GM23338 (cell line): ENCODE measurements at regions not wholly inside any gene's neighbourhood (a gene's known extent, or its start where the extent isn't known, plus 50 kb on each side); places are given as distances from the start of the nearest gene placed in this dataset.
A peak's percentile ranks its signal among the peaks of the same experiment; 100 is the strongest.
"Not testable (repeated sequence)": the region's sequence is repeated elsewhere in the genome, so short reads cannot be mapped to it uniquely, and the experiment has no call there.

ENCODE experiments used
- ATAC-seq: fragments of 200-7000 bp; cut with Tn5 transposase; 3 replicates; pipeline ENCODE4 v1.9.1; 2020
- DNase-seq: peaks from one replicate; pipeline ENCODE4 v3.0.0-alpha.2; 2015; ENCODE audit warnings: low spot score
- H2AFZ ChIP-seq: fragments of 200-600 bp; sonication (generic); 2 replicates; pipeline ENCODE4 v1.8.0; 2016; ENCODE audit warnings: antibody characterized with exemption, mild to moderate bottlenecking, moderate library complexity
- H3F3A ChIP-seq: fragments of 200-600 bp; sonication (generic); replicated peaks from 2 replicates; pipeline ENCODE4 v1.8.0; 2017; ENCODE audit warnings: antibody characterized with exemption, mixed run types, low read depth
- H3K27ac ChIP-seq: fragments of 200-600 bp; sonication (generic); 2 replicates; pipeline ENCODE4 v1.6.1; 2016; ENCODE audit warnings: low read depth
- H3K27me3 ChIP-seq: fragments of 200-600 bp; sonication (generic); 2 replicates; pipeline ENCODE4 v1.8.0; 2016; ENCODE audit warnings: mild to moderate bottlenecking, mixed run types, moderate library complexity; ENCODE audit not compliant: insufficient read depth
- H3K36me3 ChIP-seq: fragments of 200-600 bp; sonication (generic); 2 replicates; pipeline ENCODE4 v1.8.0; 2016; ENCODE audit warnings: mild to moderate bottlenecking; ENCODE audit not compliant: insufficient read depth
- H3K4me1 ChIP-seq: fragments of 200-600 bp; sonication (generic); 2 replicates; pipeline ENCODE4 v1.8.0; 2016; ENCODE audit warnings: mild to moderate bottlenecking, moderate library complexity; ENCODE audit not compliant: insufficient read depth
- H3K4me2 ChIP-seq: fragments of 200-600 bp; sonication (generic); 2 replicates; pipeline ENCODE4 v1.7.1; 2017; ENCODE audit warnings: mixed run types
- H3K4me3 ChIP-seq: fragments of 200-600 bp; sonication (generic); 2 replicates; pipeline ENCODE4 v1.6.1; 2016; ENCODE audit warnings: mixed run types
- H3K79me2 ChIP-seq: fragments of 200-600 bp; sonication (generic); replicated peaks from 2 replicates; pipeline ENCODE4 v1.8.0; 2017; ENCODE audit warnings: mild to moderate bottlenecking; ENCODE audit not compliant: insufficient read depth
- H3K9me2 ChIP-seq: fragments of 200-600 bp; sonication (generic); 2 replicates; pipeline ENCODE4 v1.8.0; 2017; ENCODE audit not compliant: insufficient read depth
- H4K20me1 ChIP-seq: fragments of 200-600 bp; sonication (generic); replicated peaks from 2 replicates; pipeline ENCODE4 v1.8.0; 2017; ENCODE audit warnings: mild to moderate bottlenecking; ENCODE audit not compliant: insufficient read depth
- H3K27ac Mint-ChIP-seq: 2 replicates; pipeline ENCODE4 v1.8.0; 2020; ENCODE audit warnings: inconsistent platforms, mild to moderate bottlenecking, moderate library complexity, mixed read lengths
- H3K27me3 Mint-ChIP-seq: 3 replicates; pipeline ENCODE4 v1.8.0; 2022; ENCODE audit warnings: low read depth, mild to moderate bottlenecking, moderate library complexity, mixed read lengths, inconsistent platforms; ENCODE audit not compliant: insufficient read depth, poor library complexity
- H3K36me3 Mint-ChIP-seq: 3 replicates; pipeline ENCODE4 v1.8.0; 2021; ENCODE audit warnings: low read depth, mild to moderate bottlenecking, inconsistent platforms, moderate library complexity, mixed read lengths
- H3K4me1 Mint-ChIP-seq: 3 replicates; pipeline ENCODE4 v1.8.0; 2020; ENCODE audit warnings: mild to moderate bottlenecking, inconsistent platforms, mixed read lengths
- H3K4me3 Mint-ChIP-seq: 3 replicates; pipeline ENCODE4 v1.8.0; 2021; ENCODE audit warnings: moderate library complexity, mild to moderate bottlenecking, inconsistent platforms, mixed read lengths
- H3K9me3 Mint-ChIP-seq: 3 replicates; pipeline ENCODE4 v1.8.0; 2020; ENCODE audit warnings: moderate library complexity, mild to moderate bottlenecking, inconsistent platforms, mixed read lengths
- CREB1 ChIP-seq: fragments of 250-450 bp; sonication (Bioruptor Pico); IDR thresholded peaks from 2 replicates; pipeline ENCODE4 v1.5.0; 2020; ENCODE audit warnings: low read depth, mild to moderate bottlenecking, moderate library complexity
- CTCF ChIP-seq, 2 experiments: fragments of 200-600 bp in 1 of 2; sonication (generic) in 1 of 2; conservative IDR thresholded peaks; 2 replicates each; pipeline versions ENCODE4 v1.5.1 to v1.6.1; 2016 to 2017; ENCODE audit warnings: antibody characterized with exemption in 2 of 2, low read depth in 2 of 2, mild to moderate bottlenecking in 2 of 2, moderate library complexity in 1 of 2
- EZH2 ChIP-seq: fragments of 200-600 bp; sonication (generic); IDR thresholded peaks from one replicate; pipeline ENCODE4 v1.8.0; 2017; ENCODE audit warnings: antibody characterized with exemption, mild to moderate bottlenecking, low read depth; ENCODE audit not compliant: unreplicated experiment
- EZH2phosphoT487 ChIP-seq: fragments of 200-600 bp; sonication (generic); IDR thresholded peaks from one replicate; pipeline ENCODE4 v1.8.1; 2018; ENCODE audit warnings: antibody characterized with exemption; ENCODE audit not compliant: unreplicated experiment
- JUNB ChIP-seq: IDR thresholded peaks from one replicate; pipeline ENCODE4 v1.6.1; 2016; ENCODE audit warnings: antibody characterized with exemption; ENCODE audit not compliant: unreplicated experiment
- NANOG ChIP-seq: IDR thresholded peaks from 2 replicates; pipeline ENCODE4 v1.6.1; 2016; ENCODE audit warnings: antibody characterized with exemption, borderline replicate concordance
- POLR2AphosphoS5 ChIP-seq: IDR thresholded peaks from 2 replicates; pipeline ENCODE4 v1.6.1; 2016; ENCODE audit warnings: antibody characterized with exemption, low read depth
- STAT1 ChIP-seq: IDR thresholded peaks from one replicate; pipeline ENCODE4 v1.6.1; 2016; ENCODE audit warnings: antibody characterized with exemption; ENCODE audit not compliant: unreplicated experiment
- ZNF114 ChIP-seq: fragments of 250-450 bp; sonication (Bioruptor Pico); IDR thresholded peaks from 2 replicates; pipeline ENCODE4 v1.5.0; 2020; ENCODE audit warnings: mild to moderate bottlenecking, moderate library complexity
- ZNF331 ChIP-seq: fragments of 250-450 bp; sonication (Bioruptor Pico); IDR thresholded peaks from 2 replicates; pipeline ENCODE4 v1.5.0; 2020; ENCODE audit warnings: low read depth, mild to moderate bottlenecking, moderate library complexity
- ZNF462 ChIP-seq: fragments of 250-450 bp; sonication (Bioruptor Pico); IDR thresholded peaks from 2 replicates; pipeline ENCODE4 v1.5.0; 2020; ENCODE audit warnings: mild to moderate bottlenecking, moderate library complexity

GRCh38 chr11:23834306-23834705 is 662.5 kb upstream of the LUZP2 start:
- H3F3A ChIP-seq, H3K4me1 ChIP-seq, ATAC-seq, H3K4me3 Mint-ChIP-seq, H3K36me3 Mint-ChIP-seq, H3K79me2 ChIP-seq, H3K4me3 ChIP-seq, H3K27ac ChIP-seq, H3K9me3 Mint-ChIP-seq, H3K27me3 Mint-ChIP-seq, H3K36me3 ChIP-seq, H3K9me2 ChIP-seq, H3K4me1 Mint-ChIP-seq, H3K4me2 ChIP-seq, H3K27me3 ChIP-seq, H3K27ac Mint-ChIP-seq, H4K20me1 ChIP-seq: not testable (repeated sequence)
- TF ChIP-seq CTCF (conservative IDR thresholded peaks at IDR 0.05; ENCODE audit: low read depth in 2 of 2), result peak in 1 of 2 experiments; percentile 56; a peak in 3 of 4 replicates
- H2AFZ ChIP-seq, result peak overlapping the region; percentile 67; the same call in 1 of the 2 replicates
- DNase-seq, result peak; percentile 3

GRCh38 chr11:23836981-23837380 is 659.9 kb upstream of the LUZP2 start:
- H3K4me3 Mint-ChIP-seq, result no peak overlapping the region
- Histone ChIP-seq H3K79me2 (no peaks in the 10 kb centered on the region), H4K20me1 (no peaks in the 10 kb centered on the region), H3K4me2 (no peak overlapping the region), H3F3A (no peaks in the 10 kb centered on the region), H3K27ac (no peak overlapping the region), H3K36me3 (no peaks in the 10 kb centered on the region), H3K4me3 (no peak overlapping the region), H3K27me3 (no peaks in the 10 kb centered on the region), H3K4me1 (no peaks in the 10 kb centered on the region), H2AFZ (no peak overlapping the region), H3K9me2 (no peaks in the 10 kb centered on the region)
- no peaks in the 10 kb centered on the region for H3K27me3 Mint-ChIP-seq
- no peak for ATAC-seq
- DNase-seq, result no peak
- no peaks in the 10 kb centered on the region for H3K9me3 Mint-ChIP-seq
- H3K4me1 Mint-ChIP-seq, result no peaks in the 10 kb centered on the region; the same call in 2 of the 3 replicates
- H3K36me3 Mint-ChIP-seq, result no peaks in the 10 kb centered on the region
- peak overlapping the region; percentile 22; the same call in 1 of the 2 replicates for H3K27ac Mint-ChIP-seq
- no peak for TF ChIP-seq EZH2phosphoT487
- TF ChIP-seq CREB1 (CRISPR knock-in tag), result no peak
- no peak for TF ChIP-seq EZH2
- TF ChIP-seq ZNF462 (CRISPR knock-in tag), result no peak
- TF ChIP-seq ZNF331 (CRISPR knock-in tag), result no peak
- TF ChIP-seq JUNB, result no peak
- no peak for TF ChIP-seq STAT1
- no peak for TF ChIP-seq POLR2AphosphoS5
- TF ChIP-seq ZNF114, result no peak
- no peak for TF ChIP-seq NANOG
- TF ChIP-seq CTCF (conservative IDR thresholded peaks at IDR 0.05; ENCODE audit: low read depth in 2 of 2), result no peak
